ENCODE measurements at regions not wholly inside any gene's neighbourhood (a gene's known extent, or its start where the extent isn't known, plus 50 kb on each side); places are given as distances from the start of the nearest gene placed in this dataset.
"Not testable (repeated sequence)": the region's sequence is repeated elsewhere in the genome, so short reads cannot be mapped to it uniquely, and the experiment has no call there.

- CTCF ChIA-PET; H3K36me3 Mint-ChIP-seq; POLR2A ChIA-PET; H3K4me1 Mint-ChIP-seq (ENCODE audit: low read depth); H3K27ac Mint-ChIP-seq; DNase-seq; H3K4me3 Mint-ChIP-seq; H3K9me3 Mint-ChIP-seq: not testable (repeated sequence)
- H3K27me3 Mint-ChIP-seq = peaks cover 25% of the 10 kb centered on the region
- intact Hi-C loops (cut with micrococcal nuclease) = loop anchor here (1.0 kb wide), 1 partner anchor 9 kb away; no protein-coding TSS in a partner anchor
These were observed 100.2 kb upstream of the JCAD start for GRCh38 chr10:30159614-30160013.

DNA sequence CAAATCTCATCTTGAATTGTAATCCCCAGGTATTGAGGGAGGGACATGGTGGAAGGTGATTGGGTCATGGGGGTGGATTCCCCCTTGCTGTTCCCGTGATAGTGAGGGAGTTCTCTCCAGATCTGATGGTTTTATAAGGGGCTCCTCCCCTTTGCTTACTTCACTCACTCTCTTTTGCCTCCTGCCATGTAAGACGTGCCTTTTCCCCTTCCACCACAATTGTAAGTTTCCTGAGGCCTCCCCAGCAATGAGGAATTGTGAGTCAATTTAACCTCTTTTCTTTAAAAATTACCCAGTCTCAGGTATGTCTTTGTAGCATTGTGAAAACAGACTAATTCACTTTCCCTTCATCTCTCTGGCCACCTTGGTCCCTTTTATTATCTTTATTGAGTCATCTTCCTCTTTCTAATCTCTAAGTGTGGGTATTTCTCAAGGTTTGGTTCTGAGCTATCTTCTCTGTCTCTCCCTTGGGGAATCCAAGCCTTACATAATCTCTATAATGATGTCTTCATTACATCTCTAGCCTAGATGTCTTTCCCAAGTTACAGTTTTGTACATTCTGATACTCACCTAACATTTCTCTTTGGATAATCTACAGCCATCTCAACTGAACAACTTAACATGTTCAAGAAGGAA, 99.1 kb upstream of the JCAD start:
- DNase-seq = no peak
- Mint-ChIP-seq H3K9me3 (peaks cover 2% of the 10 kb centered on the region), H3K27ac (no peak overlapping the region), H3K4me1 (ENCODE audit: low read depth) (no peaks in the 10 kb centered on the region), H3K4me3 (no peak overlapping the region), H3K36me3 (no peaks in the 10 kb centered on the region), H3K27me3 (peaks cover 25% of the 10 kb centered on the region)
- intact Hi-C loops (cut with micrococcal nuclease) = no loop called here
- POLR2A ChIA-PET = no interaction called here
- CTCF ChIA-PET = no interaction called here

GRCh38 chr10:30155401-30155800, 96.0 kb upstream of the JCAD start:
- Mint-ChIP-seq H3K27ac (no peak overlapping the region), H3K4me1 (ENCODE audit: low read depth) (no peaks in the 10 kb centered on the region), H3K9me3 (peaks cover 2% of the 10 kb centered on the region), H3K4me3 (no peak overlapping the region), H3K36me3 (no peaks in the 10 kb centered on the region), H3K27me3 (peaks cover 32% of the 10 kb centered on the region)
- CTCF ChIA-PET = no interaction called here
- intact Hi-C loops (cut with micrococcal nuclease) = no loop called here
- DNase-seq = no peak
- POLR2A ChIA-PET = no interaction called here

DNA sequence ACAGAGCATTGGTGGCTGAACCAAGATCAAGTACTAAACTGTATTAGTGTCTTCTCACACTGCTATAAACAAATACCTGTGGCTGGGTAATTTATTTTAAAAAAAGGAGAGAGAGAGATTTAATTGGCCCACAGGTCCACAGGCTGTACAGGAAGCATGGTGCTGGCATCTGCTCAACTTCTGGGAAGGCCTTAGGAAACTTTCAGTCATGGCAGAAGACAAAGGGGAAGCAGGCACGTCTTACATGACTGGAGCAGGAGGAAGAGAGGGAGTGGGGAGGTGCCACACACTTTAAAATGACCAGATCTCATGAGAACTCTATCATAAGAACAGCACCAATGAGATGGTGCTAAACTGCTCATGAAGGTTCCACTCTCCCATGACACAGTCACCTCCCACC, 95.2 kb upstream of the JCAD start:
- no peak for DNase-seq
- no peak overlapping the region for H3K27ac Mint-ChIP-seq
- H3K9me3 Mint-ChIP-seq = peaks cover 2% of the 10 kb centered on the region
- H3K4me1 Mint-ChIP-seq (ENCODE audit: low read depth) = no peaks in the 10 kb centered on the region
- H3K27me3 Mint-ChIP-seq = peaks cover 32% of the 10 kb centered on the region
- CTCF ChIA-PET = no interaction called here
- H3K4me3 Mint-ChIP-seq = no peak overlapping the region
- POLR2A ChIA-PET = no interaction called here
- H3K36me3 Mint-ChIP-seq = no peaks in the 10 kb centered on the region
- intact Hi-C loops (cut with micrococcal nuclease) = no loop called here

GRCh38 chr10:30154126-30154525, 94.7 kb upstream of the JCAD start:
- H3K27ac Mint-ChIP-seq = no peak overlapping the region
- peaks cover 2% of the 10 kb centered on the region for H3K9me3 Mint-ChIP-seq
- H3K4me1 Mint-ChIP-seq (ENCODE audit: low read depth) = no peaks in the 10 kb centered on the region
- no peaks in the 10 kb centered on the region for H3K36me3 Mint-ChIP-seq
- H3K4me3 Mint-ChIP-seq = no peak overlapping the region
- no peak for DNase-seq
- intact Hi-C loops (cut with micrococcal nuclease) = no loop called here
- peaks cover 33% of the 10 kb centered on the region for H3K27me3 Mint-ChIP-seq
- ChIA-PET POLR2A (no interaction called here), CTCF (no interaction called here)

- ChIA-PET POLR2A (interaction anchor here (0.6 kb wide), 1 partner anchor 40 kb away, joined by 3 read pairs; no protein-coding TSS in a partner anchor), CTCF (no interaction called here)
- H3K4me3 Mint-ChIP-seq = no peak overlapping the region
- no peak overlapping the region for H3K27ac Mint-ChIP-seq
- no peaks in the 10 kb centered on the region for H3K4me1 Mint-ChIP-seq (ENCODE audit: low read depth)
- H3K36me3 Mint-ChIP-seq = no peaks in the 10 kb centered on the region
- H3K27me3 Mint-ChIP-seq = peaks cover 29% of the 10 kb centered on the region
- no peaks in the 10 kb centered on the region for H3K9me3 Mint-ChIP-seq
- DNase-seq = no peak
- intact Hi-C loops (cut with micrococcal nuclease) = no loop called here
These were observed 92.4 kb upstream of the JCAD start for GRCh38 chr10:30151581-30152389.

GRCh38 chr10:30141423-30141822, 82.0 kb upstream of the JCAD start:
- H3K27me3 Mint-ChIP-seq = peaks cover 3% of the 10 kb centered on the region
- peaks cover 6% of the 10 kb centered on the region for H3K9me3 Mint-ChIP-seq
- H3K4me3 Mint-ChIP-seq = no peak overlapping the region
- no peaks in the 10 kb centered on the region for H3K4me1 Mint-ChIP-seq (ENCODE audit: low read depth)
- intact Hi-C loops (cut with micrococcal nuclease) = no loop called here
- ChIA-PET CTCF (no interaction called here), POLR2A (no interaction called here)
- H3K36me3 Mint-ChIP-seq = no peaks in the 10 kb centered on the region
- DNase-seq = no peak
- H3K27ac Mint-ChIP-seq = no peak overlapping the region

DNA sequence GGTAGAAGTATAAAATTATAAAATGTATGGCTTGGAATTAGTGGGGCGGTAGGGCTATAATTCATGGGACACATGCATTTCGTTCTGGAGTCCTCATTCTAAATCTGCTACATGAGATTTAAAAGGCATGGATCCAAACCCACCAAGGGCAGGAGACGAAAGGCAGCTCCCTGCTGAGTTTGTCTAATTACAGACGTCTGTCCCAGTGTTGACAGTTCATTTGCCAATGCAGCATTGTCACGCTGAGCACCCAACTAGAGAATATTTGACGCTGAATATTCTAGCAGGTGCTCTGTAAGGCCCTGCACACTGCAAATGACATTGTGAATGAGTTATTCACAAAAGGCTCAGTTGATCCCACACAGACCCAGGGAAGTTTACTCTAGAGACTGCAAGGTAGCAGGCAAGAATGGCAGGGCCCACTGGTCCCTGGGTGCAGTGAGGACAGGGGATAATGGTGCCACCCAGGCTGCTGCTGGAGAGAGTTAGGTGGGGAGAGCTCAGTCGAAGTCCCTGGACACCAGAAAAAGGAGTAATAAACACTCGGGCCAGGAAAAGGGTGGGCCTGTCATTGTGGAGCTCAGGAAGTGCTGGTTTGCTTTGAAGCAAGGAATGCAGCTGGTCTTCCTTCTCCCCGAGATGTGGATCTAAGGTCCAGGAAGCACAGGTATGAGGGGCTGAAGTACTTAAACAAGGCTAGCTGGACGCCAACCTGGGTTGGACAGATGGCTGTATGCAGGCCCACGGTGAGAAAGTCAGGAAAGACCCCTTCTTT, 75.0 kb upstream of the JCAD start:
- no peak for DNase-seq
- peaks cover 12% of the 10 kb centered on the region for H3K27me3 Mint-ChIP-seq
- H3K27ac Mint-ChIP-seq = no peak overlapping the region
- H3K4me1 Mint-ChIP-seq (ENCODE audit: low read depth) = no peaks in the 10 kb centered on the region
- no peaks in the 10 kb centered on the region for H3K9me3 Mint-ChIP-seq
- POLR2A ChIA-PET = no interaction called here
- no peak overlapping the region for H3K4me3 Mint-ChIP-seq
- CTCF ChIA-PET = no interaction called here
- H3K36me3 Mint-ChIP-seq = no peaks in the 10 kb centered on the region
- intact Hi-C loops (cut with micrococcal nuclease) = no loop called here

GRCh38 chr10:30133198-30133597, 73.8 kb upstream of the JCAD start:
- POLR2A ChIA-PET = no interaction called here
- Mint-ChIP-seq H3K4me1 (ENCODE audit: low read depth) (no peaks in the 10 kb centered on the region), H3K27me3 (peaks cover 16% of the 10 kb centered on the region), H3K9me3 (no peaks in the 10 kb centered on the region), H3K36me3 (no peaks in the 10 kb centered on the region), H3K4me3 (no peak overlapping the region), H3K27ac (no peak overlapping the region)
- no peak for DNase-seq
- intact Hi-C loops (cut with micrococcal nuclease) = no loop called here
- CTCF ChIA-PET = no interaction called here

- DNase-seq; H3K27ac Mint-ChIP-seq; H3K36me3 Mint-ChIP-seq; POLR2A ChIA-PET; intact Hi-C loops (cut with micrococcal nuclease); H3K4me3 Mint-ChIP-seq; H3K4me1 Mint-ChIP-seq (ENCODE audit: low read depth); CTCF ChIA-PET; H3K9me3 Mint-ChIP-seq: not testable (repeated sequence)
- H3K27me3 Mint-ChIP-seq = peaks cover 20% of the 10 kb centered on the region
These were observed 72.0 kb upstream of the JCAD start for GRCh38 chr10:30131369-30131768.

GRCh38 chr10:30129326-30129725, 69.9 kb upstream of the JCAD start:
- H3K27ac Mint-ChIP-seq; CTCF ChIA-PET; H3K4me3 Mint-ChIP-seq; H3K36me3 Mint-ChIP-seq; POLR2A ChIA-PET; H3K4me1 Mint-ChIP-seq (ENCODE audit: low read depth); H3K9me3 Mint-ChIP-seq; intact Hi-C loops (cut with micrococcal nuclease); DNase-seq: not testable (repeated sequence)
- peaks cover 19% of the 10 kb centered on the region for H3K27me3 Mint-ChIP-seq

DNA sequence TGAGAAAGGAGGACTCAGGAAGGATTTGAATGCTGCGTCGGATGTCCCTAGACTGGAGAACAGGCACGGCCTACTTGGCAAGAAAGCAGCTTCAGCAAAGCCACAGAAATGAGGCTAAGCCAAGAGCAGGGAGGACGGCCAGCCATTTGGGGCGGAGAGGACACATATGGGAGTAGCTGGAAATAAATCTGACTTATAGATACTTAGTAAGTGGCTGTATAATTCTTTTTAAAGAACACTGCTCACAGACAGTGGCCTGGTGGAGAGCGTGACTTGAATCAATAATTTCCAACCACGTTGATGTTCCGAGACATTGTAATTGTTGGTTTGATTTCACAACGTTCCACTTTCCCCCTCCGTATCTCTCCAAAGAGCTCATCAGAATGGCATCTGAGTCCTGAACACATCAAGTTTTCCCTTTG, 67.7 kb upstream of the JCAD start:
- H3K4me3 Mint-ChIP-seq = no peak overlapping the region
- H3K9me3 Mint-ChIP-seq = no peaks in the 10 kb centered on the region
- H3K27me3 Mint-ChIP-seq = peaks cover 14% of the 10 kb centered on the region
- H3K36me3 Mint-ChIP-seq = no peaks in the 10 kb centered on the region
- POLR2A ChIA-PET = no interaction called here
- intact Hi-C loops (cut with micrococcal nuclease) = no loop called here
- DNase-seq = no peak
- H3K27ac Mint-ChIP-seq = no peak overlapping the region
- H3K4me1 Mint-ChIP-seq (ENCODE audit: low read depth) = no peaks in the 10 kb centered on the region
- CTCF ChIA-PET = no interaction called here
